ENCODE measurements at regions not wholly inside any gene's neighbourhood (a gene's known extent, or its start where the extent isn't known, plus 50 kb on each side); places are given as distances from the start of the nearest gene placed in this dataset.

DNA sequence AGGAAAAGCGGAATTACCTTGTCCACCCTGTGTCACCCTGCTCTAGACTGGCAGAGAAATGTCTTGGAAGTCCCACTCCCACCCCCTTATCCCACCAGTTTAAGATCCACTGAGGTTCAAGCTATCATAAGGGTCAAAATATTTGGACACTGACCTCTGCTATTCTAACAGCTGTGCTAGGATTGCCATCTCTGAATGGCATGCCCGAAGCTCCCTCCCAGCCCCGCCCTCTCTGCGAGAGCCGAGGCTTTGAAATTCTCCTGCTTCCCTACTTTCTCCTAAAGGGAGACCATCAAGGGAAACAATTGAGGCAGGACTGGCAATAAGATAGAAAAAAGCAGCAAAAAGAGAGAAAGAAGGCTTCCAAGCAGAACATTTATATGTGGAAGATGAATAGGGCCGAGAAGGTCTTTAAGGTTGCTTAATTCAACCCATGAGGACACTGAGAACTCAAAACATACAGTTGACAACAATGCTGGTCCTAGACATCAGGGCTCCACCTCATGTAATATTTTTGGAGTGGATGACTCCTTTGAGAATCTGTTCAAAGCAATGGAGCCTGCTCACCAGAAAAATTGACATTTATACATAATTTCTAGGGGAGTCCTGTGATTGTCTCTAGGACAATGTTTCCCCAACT is 338.7 kb upstream of the F9 start:
- TF ChIP-seq ZNF384 (IDR thresholded peaks at IDR 0.05), result no peak
- no peak for TF ChIP-seq SUZ12 (IDR thresholded peaks at IDR 0.05)
- no peak for TF ChIP-seq FOXA1 (IDR thresholded peaks at IDR 0.05)
- TF ChIP-seq BHLHE40 (IDR thresholded peaks at IDR 0.05; ENCODE audit: borderline replicate concordance), result no peak
- TF ChIP-seq TARDBP (IDR thresholded peaks at IDR 0.05), result no peak
- no peak for TF ChIP-seq NFRKB (IDR thresholded peaks at IDR 0.05)
- TF ChIP-seq ELF4 (IDR thresholded peaks at IDR 0.05), result no peak
- TF ChIP-seq HDGF (IDR thresholded peaks at IDR 0.05; ENCODE audit: borderline replicate concordance), result no peak
- no peak for TF ChIP-seq FOXM1 (IDR thresholded peaks at IDR 0.05; ENCODE audit: borderline replicate concordance)
